GM12875 (cell line): ENCODE measurements at regions not wholly inside any gene's neighbourhood (a gene's known extent, or its start where the extent isn't known, plus 50 kb on each side); places are given as distances from the start of the nearest gene placed in this dataset.

Experiments
- H3K4me3 ChIP-seq: one replicate; pipeline ENCODE4 v1.5.1; 2011; ENCODE audit warnings: low read depth, low read length, control low read depth
- TF ChIP-seq, protein P1 (sequence below): IDR thresholded peaks from 2 replicates; pipeline ENCODE4 v1.5.1; 2011; ENCODE audit warnings: low read depth, mild to moderate bottlenecking, control low read depth, inconsistent platforms, low read length, moderate library complexity, borderline replicate concordance; ENCODE audit not compliant: insufficient read depth

DNA sequence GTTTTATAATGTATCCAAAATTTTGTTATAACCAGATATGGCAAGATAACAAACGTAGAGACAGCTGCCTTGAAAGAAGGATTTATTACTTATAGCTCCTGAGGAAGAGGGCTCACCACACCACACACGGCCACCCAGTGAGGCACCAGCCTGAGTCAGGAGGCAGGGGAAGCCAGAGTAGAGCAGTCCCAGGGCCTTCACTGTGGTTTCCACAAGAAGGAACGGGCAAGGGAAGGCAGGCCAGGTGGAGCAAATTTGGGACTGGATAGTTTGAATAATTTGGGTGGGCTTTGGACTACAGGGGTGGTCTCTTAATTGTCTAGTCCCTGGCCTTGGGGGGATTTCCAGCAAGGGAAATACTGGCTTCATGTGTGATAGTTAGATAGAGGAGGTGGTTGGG lies 72.5 kb downstream of the RRAGC start:
- TF ChIP-seq, protein P1, sequence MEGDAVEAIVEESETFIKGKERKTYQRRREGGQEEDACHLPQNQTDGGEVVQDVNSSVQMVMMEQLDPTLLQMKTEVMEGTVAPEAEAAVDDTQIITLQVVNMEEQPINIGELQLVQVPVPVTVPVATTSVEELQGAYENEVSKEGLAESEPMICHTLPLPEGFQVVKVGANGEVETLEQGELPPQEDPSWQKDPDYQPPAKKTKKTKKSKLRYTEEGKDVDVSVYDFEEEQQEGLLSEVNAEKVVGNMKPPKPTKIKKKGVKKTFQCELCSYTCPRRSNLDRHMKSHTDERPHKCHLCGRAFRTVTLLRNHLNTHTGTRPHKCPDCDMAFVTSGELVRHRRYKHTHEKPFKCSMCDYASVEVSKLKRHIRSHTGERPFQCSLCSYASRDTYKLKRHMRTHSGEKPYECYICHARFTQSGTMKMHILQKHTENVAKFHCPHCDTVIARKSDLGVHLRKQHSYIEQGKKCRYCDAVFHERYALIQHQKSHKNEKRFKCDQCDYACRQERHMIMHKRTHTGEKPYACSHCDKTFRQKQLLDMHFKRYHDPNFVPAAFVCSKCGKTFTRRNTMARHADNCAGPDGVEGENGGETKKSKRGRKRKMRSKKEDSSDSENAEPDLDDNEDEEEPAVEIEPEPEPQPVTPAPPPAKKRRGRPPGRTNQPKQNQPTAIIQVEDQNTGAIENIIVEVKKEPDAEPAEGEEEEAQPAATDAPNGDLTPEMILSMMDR = no peak

DNA sequence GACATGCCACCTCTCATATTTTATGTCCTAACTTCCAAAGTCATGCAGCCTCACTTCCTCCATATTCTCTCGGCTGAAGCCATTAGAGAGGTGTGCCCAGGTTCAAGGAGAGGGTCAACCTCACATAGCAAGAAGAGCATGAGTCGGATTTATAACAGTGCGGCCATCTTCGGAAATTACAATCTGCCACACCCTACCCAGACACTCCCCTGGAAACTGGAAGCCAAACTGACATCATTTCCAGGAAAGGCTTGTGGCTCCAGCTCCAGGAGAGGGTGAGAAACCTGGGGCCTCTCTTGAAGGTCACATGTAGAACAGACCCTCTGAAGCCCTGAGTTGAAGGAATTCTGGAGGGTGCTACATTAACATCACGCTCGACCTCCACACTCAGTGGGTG lies 73.5 kb downstream of the RRAGC start:
- TF ChIP-seq, protein P1 = no peak

More for the DNA sequence above, 72.5 kb downstream of the RRAGC start:
- no peak overlapping the region for H3K4me3 ChIP-seq

DNA sequence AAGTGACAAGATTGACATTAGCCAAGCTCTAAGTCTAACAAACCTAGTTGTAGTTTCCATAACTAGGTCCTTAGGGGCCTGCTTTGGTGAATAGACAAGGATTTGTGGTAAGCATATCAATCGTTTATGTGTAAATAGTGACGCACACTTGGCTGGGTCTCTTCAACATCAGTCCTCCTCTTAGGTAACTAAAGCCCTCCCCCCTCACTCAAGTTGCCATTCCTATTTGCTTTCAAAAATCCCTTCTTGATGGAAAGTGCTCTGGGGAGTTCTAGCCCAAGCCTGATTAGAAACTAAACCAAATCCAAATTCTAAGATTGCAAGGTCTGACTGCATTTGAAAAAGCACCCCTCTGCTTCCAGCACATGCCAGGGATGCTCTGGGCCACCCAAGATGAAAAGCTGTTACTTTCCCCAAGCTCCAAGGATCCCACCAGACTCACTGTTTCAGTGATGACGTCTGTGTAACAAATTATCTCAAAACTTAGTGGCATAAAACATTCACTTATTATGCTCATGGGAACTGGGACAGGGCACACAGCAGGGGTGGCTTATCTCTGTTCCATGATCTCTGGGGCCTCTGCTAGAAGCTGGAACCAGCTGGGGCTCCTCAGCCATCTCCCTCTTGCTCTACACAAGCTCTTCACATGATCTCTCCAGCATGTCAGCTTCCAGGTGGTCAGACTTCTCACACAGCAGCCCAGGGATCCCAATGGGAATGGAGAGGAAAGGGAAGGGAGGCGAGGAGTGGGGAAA lies 74.1 kb downstream of the RRAGC start:
- TF ChIP-seq, protein P1 = no peak

More for the DNA sequence above, 73.5 kb downstream of the RRAGC start:
- H3K4me3 ChIP-seq = no peak overlapping the region

DNA sequence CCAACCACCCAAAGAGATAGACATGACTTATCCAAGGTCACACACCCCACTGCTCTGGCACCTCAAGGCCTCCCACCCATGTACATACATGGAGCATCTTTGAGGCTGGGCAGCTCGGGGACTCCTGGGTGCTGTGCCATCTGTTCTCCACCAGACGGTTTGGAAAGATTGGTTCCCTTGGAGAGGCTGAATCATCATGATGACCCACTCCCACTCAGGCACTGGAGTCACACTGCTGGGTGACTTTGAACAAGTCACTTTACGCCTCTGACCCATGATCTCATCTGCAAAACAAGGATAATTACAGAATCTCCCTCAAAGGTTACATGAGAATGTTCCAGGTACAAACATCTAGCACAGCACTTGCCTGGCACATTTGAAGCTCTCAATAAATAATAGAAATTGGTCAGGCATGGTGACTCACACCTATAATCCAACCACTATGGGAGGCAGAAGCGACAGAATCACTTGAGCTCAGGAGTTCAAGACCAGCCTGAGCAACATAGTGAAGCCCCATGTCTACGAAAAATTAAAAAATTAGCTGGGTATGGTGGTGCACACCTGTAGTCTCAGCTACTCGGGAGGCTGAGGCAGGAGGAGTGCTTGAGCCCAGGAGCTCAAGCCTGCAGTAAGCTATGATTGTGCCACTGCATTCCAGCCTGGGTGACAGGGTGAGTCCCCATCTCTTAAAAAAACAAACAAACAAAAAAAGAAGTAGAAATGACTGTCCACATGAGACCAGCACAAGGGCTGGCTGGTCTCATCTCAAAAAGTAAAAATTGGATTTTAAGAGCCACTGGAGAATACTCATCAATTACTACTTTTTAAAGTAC lies 74.9 kb downstream of the RRAGC start:
- TF ChIP-seq, protein P1 = no peak
- no peak overlapping the region for H3K4me3 ChIP-seq

More for the DNA sequence above, 74.1 kb downstream of the RRAGC start:
- H3K4me3 ChIP-seq = no peak overlapping the region

DNA sequence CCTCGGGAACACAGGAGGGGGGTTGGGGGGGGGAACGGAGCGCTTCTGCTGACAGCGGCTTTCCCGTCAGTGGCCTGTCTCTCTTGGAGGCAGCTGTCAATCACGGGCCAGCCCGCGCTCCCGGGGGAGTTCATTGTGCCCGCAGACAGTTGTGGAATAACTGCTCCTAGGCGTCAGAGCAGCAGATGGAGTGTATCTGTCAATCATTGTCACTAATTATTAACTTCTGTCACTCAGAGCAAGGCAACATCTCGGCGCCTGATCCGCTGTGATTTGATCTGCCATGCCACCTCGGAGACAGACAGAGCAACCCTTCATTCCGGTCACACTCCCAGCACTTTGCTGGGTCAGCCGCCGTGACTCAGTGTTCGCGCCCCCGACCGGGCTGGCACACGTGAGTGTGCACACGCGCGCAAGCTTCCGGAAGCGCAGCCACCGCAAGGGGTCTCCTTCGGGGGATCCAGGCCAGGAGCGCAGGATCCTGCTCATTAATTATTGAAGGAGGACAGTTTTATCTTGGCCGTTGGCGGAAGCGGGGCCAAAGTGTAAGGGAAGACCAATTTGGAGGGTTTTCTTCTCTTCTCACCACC lies 75.8 kb downstream of the RRAGC start:
- TF ChIP-seq, protein P1 = no peak
- H3K4me3 ChIP-seq = no peak overlapping the region

DNA sequence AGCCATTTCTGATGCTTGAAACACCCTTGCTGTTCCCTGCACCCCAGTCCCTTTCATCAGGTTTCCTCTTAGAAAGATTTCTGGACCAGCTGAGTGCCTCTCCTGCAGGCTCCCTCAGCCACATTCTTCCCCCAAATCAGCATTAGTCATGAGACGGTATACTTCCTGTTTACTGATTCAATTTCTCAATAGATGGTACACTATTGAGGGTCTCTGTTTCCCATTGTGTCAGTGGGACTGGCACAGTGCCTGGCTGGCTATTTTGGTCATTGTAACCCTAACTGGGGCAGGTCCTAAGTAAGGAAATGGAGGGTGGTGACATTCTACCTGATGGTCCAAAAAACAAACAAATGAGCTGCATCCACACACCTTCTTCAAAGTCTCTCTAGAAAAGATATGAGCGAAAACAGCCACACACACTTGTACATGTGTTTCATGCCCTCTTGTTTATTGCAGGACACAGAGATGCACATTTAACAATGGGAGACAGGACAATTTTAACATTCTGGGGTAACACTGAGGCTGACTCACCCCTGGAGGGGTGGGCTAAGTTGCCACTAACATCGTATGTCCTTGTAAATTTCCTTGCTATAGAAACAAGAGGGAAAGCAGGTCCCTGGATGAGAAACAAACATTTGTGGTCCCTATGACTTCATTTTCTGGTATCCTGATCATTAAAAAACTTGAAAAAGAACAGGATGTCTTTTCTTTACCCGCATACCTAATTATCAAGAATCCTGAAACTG lies 77.5 kb downstream of the RRAGC start:
- TF ChIP-seq, protein P1 = no peak
- no peak overlapping the region for H3K4me3 ChIP-seq
